Activated CD4-positive, alpha-beta T cell treated with anti-CD3 and anti-CD28 coated beads, Interleukin-2, amount 50 U/mL, for 1 hour (primary cell): ENCODE measurements at regions not wholly inside any gene's neighbourhood (a gene's known extent, or its start where the extent isn't known, plus 50 kb on each side); places are given as distances from the start of the nearest gene placed in this dataset.
"Not testable (repeated sequence)": the region's sequence is repeated elsewhere in the genome, so short reads cannot be mapped to it uniquely, and the experiment has no call there.

Experiments used
- DNase-seq: peaks from one replicate; pipeline ENCODE4 v3.0.0-alpha.2; 2020

GRCh38 chr2:182646763-182647498, 69.1 kb upstream of the DNAJC10 start:
- DNase-seq: no peak

DNA sequence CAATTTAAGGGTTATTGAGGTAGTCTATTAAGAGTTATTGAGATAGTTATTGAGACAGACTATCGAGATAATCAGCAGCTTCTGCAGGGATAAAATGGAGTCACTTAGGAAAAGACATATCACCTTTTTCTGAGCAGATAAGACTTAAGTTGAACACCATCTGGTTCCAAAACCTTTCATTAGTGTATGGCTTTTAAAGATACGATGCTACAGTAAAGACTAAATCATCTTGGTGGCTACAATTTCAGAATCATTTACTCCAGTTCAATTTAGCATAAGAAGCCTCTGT, 68.6 kb upstream of the DNAJC10 start:
- DNase-seq: no peak

- DNase-seq: no peak
Measured at GRCh38 chr2:182649316-182649715, 66.7 kb upstream of the DNAJC10 start.

- DNase-seq: no peak
Measured at GRCh38 chr2:182650704-182651103, 65.4 kb upstream of the DNAJC10 start.

DNA sequence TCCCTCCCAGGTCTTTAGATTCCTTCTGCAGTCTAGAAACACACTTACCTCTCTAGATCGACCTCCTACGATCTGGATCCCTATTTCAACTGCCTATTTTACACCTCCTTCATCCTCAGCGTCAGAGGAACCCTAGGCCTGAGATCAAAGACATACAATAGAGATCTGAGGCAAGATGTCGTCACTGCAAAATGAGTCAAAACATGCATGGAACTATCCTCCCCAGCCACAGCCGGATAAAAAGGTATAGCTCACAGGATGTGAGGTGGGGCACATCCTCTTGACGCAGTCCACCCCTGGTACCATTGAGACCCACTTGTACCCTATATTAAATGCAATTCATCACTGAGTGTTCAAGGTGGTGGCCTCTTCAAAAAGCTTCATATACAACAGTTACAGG, 63.7 kb upstream of the DNAJC10 start:
- peak; percentile 13 for DNase-seq

- DNase-seq: no peak
Measured at GRCh38 chr2:182655750-182656149, 60.3 kb upstream of the DNAJC10 start.

- DNase-seq: no peak
Measured at GRCh38 chr2:182664212-182664611, 51.8 kb upstream of the DNAJC10 start.

- DNase-seq: not testable (repeated sequence)
Measured at GRCh38 chr2:182665500-182665899, 50.6 kb upstream of the DNAJC10 start.
